Amniotic epithelial cell (primary cell): ENCODE measurements at regions not wholly inside any gene's neighbourhood (a gene's known extent, or its start where the extent isn't known, plus 50 kb on each side); places are given as distances from the start of the nearest gene placed in this dataset.
"Not testable (repeated sequence)": the region's sequence is repeated elsewhere in the genome, so short reads cannot be mapped to it uniquely, and the experiment has no call there.

Experiments
- DNase-seq: peaks from one replicate; pipeline ENCODE4 v3.0.0-alpha.2; 2010; ENCODE audit warnings: low read depth

GRCh38 chr10:52541006-52541473, 227.0 kb downstream of the DKK1 start:
- DNase-seq: peak; percentile 87

GRCh38 chr10:52542906-52543305, 228.8 kb downstream of the DKK1 start:
- DNase-seq: peak; percentile 13

- no peak for DNase-seq
Observed at GRCh38 chr10:52551046-52551445, 221.5 kb downstream of the MBL2 start.

- no peak for DNase-seq
Observed at GRCh38 chr10:52558090-52558489, 214.5 kb downstream of the MBL2 start.

GRCh38 chr10:52561322-52561721, 211.3 kb downstream of the MBL2 start:
- DNase-seq: no peak

- peak; percentile 70 for DNase-seq
Observed at GRCh38 chr10:52563360-52563759, 209.2 kb downstream of the MBL2 start.

- peak; percentile 69 for DNase-seq
Observed at GRCh38 chr10:52566471-52567246, 205.9 kb downstream of the MBL2 start.

- DNase-seq: no peak
Observed at GRCh38 chr10:52567247-52567580, 205.4 kb downstream of the MBL2 start.

- DNase-seq: no peak
Observed at GRCh38 chr10:52568309-52568708, 204.3 kb downstream of the MBL2 start.

GRCh38 chr10:52570490-52570889, 202.1 kb downstream of the MBL2 start:
- DNase-seq: no peak

- DNase-seq: no peak
Observed at GRCh38 chr10:52571018-52571417, 201.6 kb downstream of the MBL2 start.

GRCh38 chr10:52571516-52572182, 200.9 kb downstream of the MBL2 start:
- DNase-seq: no peak

GRCh38 chr10:52573347-52573746, 199.2 kb downstream of the MBL2 start:
- DNase-seq: no peak

GRCh38 chr10:52574697-52575096, 197.9 kb downstream of the MBL2 start:
- DNase-seq: peak; percentile 51

GRCh38 chr10:52577047-52577446, 195.5 kb downstream of the MBL2 start:
- DNase-seq: no peak

- DNase-seq: peak; percentile 97
Observed at GRCh38 chr10:52578871-52579405, 193.6 kb downstream of the MBL2 start.

- not testable (repeated sequence) for DNase-seq
Observed at GRCh38 chr10:52581636-52582035, 190.9 kb downstream of the MBL2 start.

- no peak for DNase-seq
Observed at GRCh38 chr10:52583336-52583735, 189.2 kb downstream of the MBL2 start.

- DNase-seq: no peak
Observed at GRCh38 chr10:52586710-52587109, 185.9 kb downstream of the MBL2 start.

- peak; percentile 24 for DNase-seq
Observed at GRCh38 chr10:52597189-52597863, 175.3 kb downstream of the MBL2 start.

GRCh38 chr10:52598936-52599335, 173.6 kb downstream of the MBL2 start:
- no peak for DNase-seq

- DNase-seq: no peak
Observed at GRCh38 chr10:52599551-52600200, 172.9 kb downstream of the MBL2 start.
